Astrocyte (in vitro differentiated cells and primary cell): ENCODE measurements at regions not wholly inside any gene's neighbourhood (a gene's known extent, or its start where the extent isn't known, plus 50 kb on each side); places are given as distances from the start of the nearest gene placed in this dataset.

Source experiments
- DNase-seq: peaks from one replicate; pipeline ENCODE4 v3.0.0-alpha.2; 2010; ENCODE audit warnings: low read depth
- FAIRE-seq: peaks from 2 replicates; lab custom pipeline; 2011; peaks lifted over from hg19 to GRCh38; lab: Jason Lieb, UNC
- H2AFZ ChIP-seq: 2 replicates; pipeline ENCODE4 v1.6.0; 2012; ENCODE audit warnings: low read depth, low read length, inconsistent platforms
- H3K27ac ChIP-seq: 2 replicates; pipeline ENCODE4 v1.5.1; 2011; ENCODE audit warnings: low read depth, low read length, inconsistent platforms
- H3K27me3 ChIP-seq: 2 replicates; pipeline ENCODE4 v1.6.0; 2011; ENCODE audit warnings: low read length, inconsistent platforms; ENCODE audit not compliant: insufficient read depth
- H3K36me3 ChIP-seq: 2 replicates; pipeline ENCODE4 v1.5.1; 2011; ENCODE audit warnings: low read length, inconsistent platforms; ENCODE audit not compliant: insufficient read depth
- H3K4me1 ChIP-seq: 2 replicates; pipeline ENCODE4 v1.5.1; 2011; ENCODE audit warnings: low read length, inconsistent platforms; ENCODE audit not compliant: insufficient read depth
- H3K4me2 ChIP-seq: 2 replicates; pipeline ENCODE4 v1.6.0; 2012; ENCODE audit warnings: low read length, inconsistent platforms
- H3K4me3 ChIP-seq: 2 replicates; pipeline ENCODE4 v1.5.1; 2011; ENCODE audit warnings: low read depth, mild to moderate bottlenecking, low read length, inconsistent platforms; ENCODE audit not compliant: insufficient read depth
- H3K79me2 ChIP-seq: 2 replicates; pipeline ENCODE4 v1.6.0; 2012; ENCODE audit warnings: mild to moderate bottlenecking, low read length, inconsistent platforms; ENCODE audit not compliant: insufficient read depth
- H3K9ac ChIP-seq: 2 replicates; pipeline ENCODE4 v1.6.0; 2012; ENCODE audit warnings: mild to moderate bottlenecking, low read length, inconsistent platforms
- H3K9me3 ChIP-seq: 2 replicates; pipeline ENCODE4 v1.5.1; 2012; ENCODE audit warnings: low read depth, mild to moderate bottlenecking, low read length, inconsistent platforms; ENCODE audit not compliant: insufficient read depth
- H4K20me1 ChIP-seq: 2 replicates; pipeline ENCODE4 v1.6.0; 2012; ENCODE audit warnings: low read length, inconsistent platforms; ENCODE audit not compliant: insufficient read depth
- H3K27ac Mint-ChIP-seq: one replicate; pipeline ENCODE4 v1.8.0; 2021; ENCODE audit warnings: mild to moderate bottlenecking, mixed read lengths; ENCODE audit not compliant: unreplicated experiment
- H3K27me3 Mint-ChIP-seq: one replicate; pipeline ENCODE4 v1.8.0; 2021; ENCODE audit warnings: low read depth, mixed read lengths; ENCODE audit not compliant: unreplicated experiment
- H3K36me3 Mint-ChIP-seq: one replicate; pipeline ENCODE4 v1.8.0; 2021; ENCODE audit warnings: low read depth, mixed read lengths; ENCODE audit not compliant: unreplicated experiment
- H3K4me1 Mint-ChIP-seq: one replicate; pipeline ENCODE4 v1.8.0; 2021; ENCODE audit warnings: low read depth, mixed read lengths; ENCODE audit not compliant: unreplicated experiment
- H3K4me3 Mint-ChIP-seq: one replicate; pipeline ENCODE4 v1.8.0; 2021; ENCODE audit warnings: mild to moderate bottlenecking, moderate library complexity, mixed read lengths; ENCODE audit not compliant: unreplicated experiment
- H3K9me3 Mint-ChIP-seq: one replicate; pipeline ENCODE4 v1.8.0; 2021; ENCODE audit warnings: mild to moderate bottlenecking, mixed read lengths; ENCODE audit not compliant: unreplicated experiment
- EZH2 ChIP-seq: IDR thresholded peaks from 2 replicates; pipeline ENCODE4 v1.6.1; 2012; ENCODE audit warnings: mild to moderate bottlenecking, low read length, inconsistent platforms; ENCODE audit not compliant: insufficient read depth
- TF ChIP-seq, protein P1 (sequence below): IDR thresholded peaks from 2 replicates; pipeline ENCODE4 v1.5.1; 2011; ENCODE audit warnings: low read depth, mild to moderate bottlenecking, inconsistent platforms, low read length, moderate library complexity; ENCODE audit not compliant: insufficient read depth

DNA sequence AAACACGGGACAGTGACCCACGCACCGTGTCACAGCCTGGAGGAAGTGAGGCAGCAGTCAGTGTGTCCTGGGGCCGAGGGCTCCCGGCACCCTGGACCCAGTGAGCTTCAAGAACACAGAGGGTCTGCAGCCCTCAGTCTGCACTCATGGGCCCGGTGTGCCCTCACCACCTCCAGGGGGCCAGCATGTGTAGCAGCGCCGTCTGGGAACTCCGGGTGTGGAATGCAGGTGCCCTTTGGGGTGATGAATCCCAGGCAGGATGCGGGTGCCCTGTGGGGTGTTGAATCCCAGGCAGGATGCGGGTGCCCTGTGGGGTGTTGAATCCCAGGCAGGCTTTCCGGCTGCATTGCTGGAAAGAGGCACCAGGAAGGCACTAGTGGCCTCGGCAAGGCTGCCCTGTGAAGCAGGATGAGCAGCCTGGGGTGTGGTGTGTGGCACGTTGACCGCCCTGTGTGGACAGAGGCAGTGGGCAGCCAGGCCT, 1399.9 kb downstream of the BRD1 start:
- H3K4me1 ChIP-seq = peaks cover 15% of the 10 kb centered on the region
- Mint-ChIP-seq H3K4me1 (peaks cover 21% of the 10 kb centered on the region), H3K27ac (no peak overlapping the region), H3K27me3 (peaks cover 16% of the 10 kb centered on the region), H3K36me3 (peaks cover 2% of the 10 kb centered on the region), H3K9me3 (no peaks in the 10 kb centered on the region), H3K4me3 (no peak overlapping the region)
- no peaks in the 10 kb centered on the region for H3K9me3 ChIP-seq
- H4K20me1 ChIP-seq = no peaks in the 10 kb centered on the region
- no peak overlapping the region for H3K9ac ChIP-seq
- DNase-seq = no peak
- no peak overlapping the region for H3K27ac ChIP-seq
- H3K4me2 ChIP-seq = no peak overlapping the region
- H3K27me3 ChIP-seq = no peaks in the 10 kb centered on the region
- TF ChIP-seq, protein P1, sequence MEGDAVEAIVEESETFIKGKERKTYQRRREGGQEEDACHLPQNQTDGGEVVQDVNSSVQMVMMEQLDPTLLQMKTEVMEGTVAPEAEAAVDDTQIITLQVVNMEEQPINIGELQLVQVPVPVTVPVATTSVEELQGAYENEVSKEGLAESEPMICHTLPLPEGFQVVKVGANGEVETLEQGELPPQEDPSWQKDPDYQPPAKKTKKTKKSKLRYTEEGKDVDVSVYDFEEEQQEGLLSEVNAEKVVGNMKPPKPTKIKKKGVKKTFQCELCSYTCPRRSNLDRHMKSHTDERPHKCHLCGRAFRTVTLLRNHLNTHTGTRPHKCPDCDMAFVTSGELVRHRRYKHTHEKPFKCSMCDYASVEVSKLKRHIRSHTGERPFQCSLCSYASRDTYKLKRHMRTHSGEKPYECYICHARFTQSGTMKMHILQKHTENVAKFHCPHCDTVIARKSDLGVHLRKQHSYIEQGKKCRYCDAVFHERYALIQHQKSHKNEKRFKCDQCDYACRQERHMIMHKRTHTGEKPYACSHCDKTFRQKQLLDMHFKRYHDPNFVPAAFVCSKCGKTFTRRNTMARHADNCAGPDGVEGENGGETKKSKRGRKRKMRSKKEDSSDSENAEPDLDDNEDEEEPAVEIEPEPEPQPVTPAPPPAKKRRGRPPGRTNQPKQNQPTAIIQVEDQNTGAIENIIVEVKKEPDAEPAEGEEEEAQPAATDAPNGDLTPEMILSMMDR = no peak
- no peak for TF ChIP-seq EZH2
- no peaks in the 10 kb centered on the region for H3K79me2 ChIP-seq
- no peak for FAIRE-seq
- no peak overlapping the region for H3K4me3 ChIP-seq
- H3K36me3 ChIP-seq = no peaks in the 10 kb centered on the region
- H2AFZ ChIP-seq = no peak overlapping the region

DNA sequence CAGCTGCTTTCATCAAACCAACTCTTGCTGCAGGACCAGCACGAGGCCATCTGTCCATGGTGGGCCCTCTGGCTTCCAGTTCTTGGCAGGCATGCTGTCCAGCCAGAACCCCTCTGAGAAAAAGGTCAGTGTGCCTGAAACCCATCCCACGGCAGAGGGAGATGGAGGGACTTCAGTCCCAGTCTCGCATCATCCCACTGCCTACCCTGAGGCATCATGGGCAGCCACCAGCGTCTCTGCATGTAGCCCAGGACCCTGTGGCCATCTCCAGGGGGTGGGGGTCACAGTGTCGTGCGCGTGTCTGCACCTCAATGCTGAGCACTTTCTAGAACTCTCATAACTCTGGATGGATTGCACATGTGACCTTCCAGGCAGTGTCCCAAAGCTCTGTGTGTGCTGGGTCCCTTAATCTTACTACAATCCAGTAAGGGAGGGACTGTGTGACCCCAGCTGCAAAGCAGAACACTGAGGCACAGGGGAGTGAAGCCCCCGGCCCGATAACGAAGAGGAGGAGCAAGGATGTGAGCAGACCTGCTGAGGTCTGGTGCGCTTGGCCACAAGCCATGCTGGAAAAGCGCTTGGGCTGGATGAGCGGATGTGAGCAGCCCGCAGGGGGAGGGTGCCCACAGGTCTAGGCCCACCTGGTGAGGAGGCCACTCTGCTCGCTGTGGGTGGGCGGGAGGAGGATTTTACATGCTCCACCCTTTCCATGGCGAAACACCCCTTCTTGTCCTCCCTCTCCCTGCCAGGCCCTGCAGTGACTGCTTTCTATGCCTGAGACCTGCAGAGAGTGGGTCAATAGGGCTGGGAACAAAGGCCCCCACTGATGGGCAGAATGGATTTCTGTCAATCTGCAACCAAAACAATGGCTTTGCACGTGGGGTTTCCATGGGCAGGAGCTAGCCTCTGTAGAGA, 1401.0 kb downstream of the BRD1 start:
- peaks cover 12% of the 10 kb centered on the region for H3K27me3 Mint-ChIP-seq
- no peak overlapping the region for H3K4me3 Mint-ChIP-seq
- no peaks in the 10 kb centered on the region for H3K36me3 ChIP-seq
- H3K9ac ChIP-seq = no peak overlapping the region
- no peak overlapping the region for H3K4me2 ChIP-seq
- no peaks in the 10 kb centered on the region for H3K79me2 ChIP-seq
- no peaks in the 10 kb centered on the region for H4K20me1 ChIP-seq
- no peaks in the 10 kb centered on the region for H3K27me3 ChIP-seq
- no peaks in the 10 kb centered on the region for H3K9me3 Mint-ChIP-seq
- DNase-seq = no peak
- H3K4me1 ChIP-seq = peaks cover 15% of the 10 kb centered on the region
- no peaks in the 10 kb centered on the region for H3K9me3 ChIP-seq
- H3K27ac ChIP-seq = no peak overlapping the region
- peaks cover 21% of the 10 kb centered on the region for H3K4me1 Mint-ChIP-seq
- no peak overlapping the region for H3K4me3 ChIP-seq
- H3K27ac Mint-ChIP-seq = no peak overlapping the region
- H3K36me3 Mint-ChIP-seq = peaks cover 2% of the 10 kb centered on the region
- TF ChIP-seq, protein P1 = no peak
- no peak for TF ChIP-seq EZH2
- H2AFZ ChIP-seq = no peak overlapping the region
- FAIRE-seq = no peak

DNA sequence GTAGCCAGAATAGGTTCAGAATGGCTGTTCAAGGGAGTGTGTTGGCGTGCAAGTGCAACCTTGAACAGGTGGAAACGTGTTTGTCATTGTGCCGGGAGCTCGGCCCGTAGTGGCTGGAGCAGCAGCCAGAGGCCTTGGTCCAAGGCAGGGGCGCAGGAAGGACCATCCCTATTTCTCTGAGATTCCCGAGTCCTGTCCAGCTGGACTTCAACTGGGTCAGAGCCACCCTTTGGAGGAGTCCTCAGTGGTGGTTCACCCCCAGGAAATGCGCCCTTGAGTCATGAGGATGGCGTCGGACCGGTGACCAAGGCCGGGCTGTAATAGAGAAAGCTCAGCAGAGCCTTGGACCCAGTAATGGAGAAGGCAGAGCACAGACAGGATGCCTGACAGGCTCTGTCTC, 1402.0 kb downstream of the BRD1 start:
- H3K27ac ChIP-seq = no peak overlapping the region
- H3K9me3 Mint-ChIP-seq = no peaks in the 10 kb centered on the region
- no peak overlapping the region for H3K4me3 ChIP-seq
- H3K4me1 Mint-ChIP-seq = peaks cover 21% of the 10 kb centered on the region
- no peak overlapping the region for H3K9ac ChIP-seq
- FAIRE-seq (no peak), DNase-seq (no peak)
- no peaks in the 10 kb centered on the region for H4K20me1 ChIP-seq
- H3K4me2 ChIP-seq = no peak overlapping the region
- H2AFZ ChIP-seq = no peak overlapping the region
- H3K36me3 ChIP-seq = no peaks in the 10 kb centered on the region
- H3K4me1 ChIP-seq = peaks cover 15% of the 10 kb centered on the region
- no peaks in the 10 kb centered on the region for H3K9me3 ChIP-seq
- H3K4me3 Mint-ChIP-seq = no peak overlapping the region
- H3K27me3 ChIP-seq = no peaks in the 10 kb centered on the region
- H3K27ac Mint-ChIP-seq = no peak overlapping the region
- peaks cover 12% of the 10 kb centered on the region for H3K27me3 Mint-ChIP-seq
- no peak for TF ChIP-seq EZH2
- TF ChIP-seq, protein P1 = no peak
- H3K79me2 ChIP-seq = no peaks in the 10 kb centered on the region
- H3K36me3 Mint-ChIP-seq = peaks cover 2% of the 10 kb centered on the region
